ENCODE measurements at regions not wholly inside any gene's neighbourhood (a gene's known extent, or its start where the extent isn't known, plus 50 kb on each side); places are given as distances from the start of the nearest gene placed in this dataset.

- intact Hi-C loops (cut with micrococcal nuclease) (no loop called here), dilution Hi-C loops (cut with MboI; ENCODE audit: extremely low pct_ligation_motif_present, low sequenced_read_pairs) (loop anchor here (25.0 kb wide), 1 partner anchor 163 kb away; no protein-coding TSS in a partner anchor)
- BruUV-seq (replicated peaks): no TSS peak
- Histone ChIP-seq H3K4me1 (ENCODE audit: control insufficient read depth, extremely low read depth, insufficient read depth, low read length) (peaks cover 44% of the 10 kb centered on the region), H3K36me3 (ENCODE audit: control insufficient read depth in 2 of 2, extremely low read depth in 1 of 2, insufficient read depth in 2 of 2, low read length in 2 of 2) (no peaks in the 10 kb centered on the region), H3K9me1 (replicated peaks; ENCODE audit: control insufficient read depth, extremely low read depth, insufficient read depth, low read length) (no peaks in the 10 kb centered on the region), H3K4me2 (ENCODE audit: insufficient read depth, low read length) (no peak overlapping the region), H3K4me3 (replicated peaks in 1 of 3; ENCODE audit: insufficient read depth in 1 of 3, low read depth in 1 of 3, low read length in 3 of 3) (no peak overlapping the region), H2AFZ (ENCODE audit: low read depth, low read length) (no peak overlapping the region), H3K79me2 (ENCODE audit: control insufficient read depth, insufficient read depth, low read length) (no peaks in the 10 kb centered on the region), H3K27me3 (ENCODE audit: control insufficient read depth in 2 of 2, insufficient read depth in 2 of 2, low read length in 2 of 2) (no peaks in the 10 kb centered on the region), H3K27ac (ENCODE audit: insufficient read depth, low read depth, low read length) (no peak overlapping the region), H3K9ac (replicated peaks; ENCODE audit: extremely low read depth, insufficient read depth, low read length) (no peak overlapping the region), H4K20me1 (replicated peaks; ENCODE audit: control insufficient read depth, extremely low read depth, insufficient read depth, low read length) (no peaks in the 10 kb centered on the region), H3K9me3 (replicated peaks; ENCODE audit: control insufficient read depth, insufficient read depth, low read length) (no peaks in the 10 kb centered on the region)
- FAIRE-seq: no peak
- DNase-seq (ENCODE audit: low read depth, low spot score): no peak
- TF ChIP-seq EZH2 (IDR thresholded peaks at IDR 0.05; ENCODE audit: borderline replicate concordance, low read depth, low read length, severe bottlenecking) (no peak), MAX (IDR thresholded peaks at IDR 0.05; ENCODE audit: insufficient read depth, insufficient read length) (no peak), CTCF (IDR thresholded peaks at IDR 0.05; ENCODE audit: extremely low read depth in 1 of 2, insufficient read depth in 1 of 2, low read depth in 1 of 2, low read length in 2 of 2) (no peak), JUN (IDR thresholded peaks at IDR 0.05; ENCODE audit: borderline replicate concordance, insufficient read depth, insufficient read length, low read depth) (no peak)
- ChIA-PET POLR2A (no interaction called here), CTCF (interaction anchor here (0.6 to 2.5 kb wide), 3 partner anchors 9 to 97 kb away, joined by 3 to 14 read pairs (median 4); no protein-coding TSS in a partner anchor)
These were observed 381.8 kb upstream of the THBS1 start for GRCh38 chr15:39199076-39199475.

GRCh38 chr15:39200586-39200985 lies 380.3 kb upstream of the THBS1 start:
- FAIRE-seq: no peak
- H3K79me2 ChIP-seq (ENCODE audit: control insufficient read depth, insufficient read depth, low read length): no peaks in the 10 kb centered on the region

More at GRCh38 chr15:39200586-39200985, 380.3 kb upstream of the THBS1 start:
- Histone ChIP-seq H3K4me1 (ENCODE audit: control insufficient read depth, extremely low read depth, insufficient read depth, low read length) (peaks cover 37% of the 10 kb centered on the region), H3K4me2 (ENCODE audit: insufficient read depth, low read length) (no peak overlapping the region), H3K36me3 (ENCODE audit: control insufficient read depth in 2 of 2, extremely low read depth in 1 of 2, insufficient read depth in 2 of 2, low read length in 2 of 2) (no peaks in the 10 kb centered on the region), H4K20me1 (replicated peaks; ENCODE audit: control insufficient read depth, extremely low read depth, insufficient read depth, low read length) (no peaks in the 10 kb centered on the region), H3K9me1 (replicated peaks; ENCODE audit: control insufficient read depth, extremely low read depth, insufficient read depth, low read length) (no peaks in the 10 kb centered on the region), H3K27me3 (ENCODE audit: control insufficient read depth in 2 of 2, insufficient read depth in 2 of 2, low read length in 2 of 2) (no peaks in the 10 kb centered on the region), H3K9me3 (replicated peaks; ENCODE audit: control insufficient read depth, insufficient read depth, low read length) (no peaks in the 10 kb centered on the region), H3K27ac (ENCODE audit: insufficient read depth, low read depth, low read length) (no peak overlapping the region), H2AFZ (ENCODE audit: low read depth, low read length) (no peak overlapping the region), H3K4me3 (replicated peaks in 1 of 3; ENCODE audit: insufficient read depth in 1 of 3, low read depth in 1 of 3, low read length in 3 of 3) (no peak overlapping the region), H3K9ac (replicated peaks; ENCODE audit: extremely low read depth, insufficient read depth, low read length) (no peak overlapping the region)
- no TSS peak for BruUV-seq (replicated peaks)
- ChIA-PET CTCF (no interaction called here), POLR2A (no interaction called here)
- dilution Hi-C loops (cut with MboI; ENCODE audit: extremely low pct_ligation_motif_present, low sequenced_read_pairs) (no loop called here), intact Hi-C loops (cut with micrococcal nuclease) (no loop called here)
- no peak for DNase-seq (ENCODE audit: low read depth, low spot score)
- no peak for TF ChIP-seq MYC (IDR thresholded peaks at IDR 0.05; ENCODE audit: low read depth, low read length)
- no peak for TF ChIP-seq JUN (IDR thresholded peaks at IDR 0.05; ENCODE audit: borderline replicate concordance, insufficient read depth, insufficient read length, low read depth)
- TF ChIP-seq POLR2AphosphoS5 (IDR thresholded peaks at IDR 0.05; ENCODE audit: insufficient read depth, low read depth, low read length): no peak
- TF ChIP-seq EZH2 (IDR thresholded peaks at IDR 0.05; ENCODE audit: borderline replicate concordance, low read depth, low read length, severe bottlenecking): no peak
- no peak for TF ChIP-seq POLR2A (IDR thresholded peaks at IDR 0.05; ENCODE audit: low read depth, low read length)
- no peak for TF ChIP-seq MAX (IDR thresholded peaks at IDR 0.05; ENCODE audit: insufficient read depth, insufficient read length)

All from endothelial cell of umbilical vein (primary cell).